ENCODE measurements at regions not wholly inside any gene's neighbourhood (a gene's known extent, or its start where the extent isn't known, plus 50 kb on each side); places are given as distances from the start of the nearest gene placed in this dataset.

GRCh38 chr2:180456801-180457200 lies 449.7 kb upstream of the CWC22 start:
- TF ChIP-seq CTCF (IDR thresholded peaks at IDR 0.05; ENCODE audit: control insufficient read depth, insufficient read depth, low read depth, low read length, missing control alignments), result no peak
- no peak overlapping the region for H3K4me3 ChIP-seq (ENCODE audit: control insufficient read depth, low read depth, low read length)
- no peak for DNase-seq (ENCODE audit: low read depth)

- H3K4me3 ChIP-seq (ENCODE audit: control insufficient read depth, low read depth, low read length), result no peak overlapping the region
- no peak for TF ChIP-seq CTCF (IDR thresholded peaks at IDR 0.05; ENCODE audit: control insufficient read depth, insufficient read depth, low read depth, low read length, missing control alignments)
- DNase-seq (ENCODE audit: low read depth), result no peak
Measured at GRCh38 chr2:180450841-180451240, 443.7 kb upstream of the CWC22 start.

- H3K4me3 ChIP-seq (ENCODE audit: control insufficient read depth, low read depth, low read length), result no peak overlapping the region
- no peak for TF ChIP-seq CTCF (IDR thresholded peaks at IDR 0.05; ENCODE audit: control insufficient read depth, insufficient read depth, low read depth, low read length, missing control alignments)
- DNase-seq (ENCODE audit: low read depth), result no peak
Measured at GRCh38 chr2:180449171-180449915, 442.2 kb upstream of the CWC22 start.

GRCh38 chr2:180446492-180446891 lies 439.4 kb upstream of the CWC22 start:
- no peak for TF ChIP-seq CTCF (IDR thresholded peaks at IDR 0.05; ENCODE audit: control insufficient read depth, insufficient read depth, low read depth, low read length, missing control alignments)
- H3K4me3 ChIP-seq (ENCODE audit: control insufficient read depth, low read depth, low read length), result no peak overlapping the region
- no peak for DNase-seq (ENCODE audit: low read depth)

- no peak for DNase-seq (ENCODE audit: low read depth)
- TF ChIP-seq CTCF (IDR thresholded peaks at IDR 0.05; ENCODE audit: control insufficient read depth, insufficient read depth, low read depth, low read length, missing control alignments), result no peak
- no peak overlapping the region for H3K4me3 ChIP-seq (ENCODE audit: control insufficient read depth, low read depth, low read length)
Measured at GRCh38 chr2:180443888-180444287, 436.8 kb upstream of the CWC22 start.

- H3K4me3 ChIP-seq (ENCODE audit: control insufficient read depth, low read depth, low read length), result no peak overlapping the region
- no peak for DNase-seq (ENCODE audit: low read depth)
- no peak for TF ChIP-seq CTCF (IDR thresholded peaks at IDR 0.05; ENCODE audit: control insufficient read depth, insufficient read depth, low read depth, low read length, missing control alignments)
Measured at GRCh38 chr2:180442860-180443644, 436.0 kb upstream of the CWC22 start.
